ENCODE measurements at regions not wholly inside any gene's neighbourhood (a gene's known extent, or its start where the extent isn't known, plus 50 kb on each side); places are given as distances from the start of the nearest gene placed in this dataset.
"Not testable (repeated sequence)": the region's sequence is repeated elsewhere in the genome, so short reads cannot be mapped to it uniquely, and the experiment has no call there.

- TF ChIP-seq, protein P1, sequence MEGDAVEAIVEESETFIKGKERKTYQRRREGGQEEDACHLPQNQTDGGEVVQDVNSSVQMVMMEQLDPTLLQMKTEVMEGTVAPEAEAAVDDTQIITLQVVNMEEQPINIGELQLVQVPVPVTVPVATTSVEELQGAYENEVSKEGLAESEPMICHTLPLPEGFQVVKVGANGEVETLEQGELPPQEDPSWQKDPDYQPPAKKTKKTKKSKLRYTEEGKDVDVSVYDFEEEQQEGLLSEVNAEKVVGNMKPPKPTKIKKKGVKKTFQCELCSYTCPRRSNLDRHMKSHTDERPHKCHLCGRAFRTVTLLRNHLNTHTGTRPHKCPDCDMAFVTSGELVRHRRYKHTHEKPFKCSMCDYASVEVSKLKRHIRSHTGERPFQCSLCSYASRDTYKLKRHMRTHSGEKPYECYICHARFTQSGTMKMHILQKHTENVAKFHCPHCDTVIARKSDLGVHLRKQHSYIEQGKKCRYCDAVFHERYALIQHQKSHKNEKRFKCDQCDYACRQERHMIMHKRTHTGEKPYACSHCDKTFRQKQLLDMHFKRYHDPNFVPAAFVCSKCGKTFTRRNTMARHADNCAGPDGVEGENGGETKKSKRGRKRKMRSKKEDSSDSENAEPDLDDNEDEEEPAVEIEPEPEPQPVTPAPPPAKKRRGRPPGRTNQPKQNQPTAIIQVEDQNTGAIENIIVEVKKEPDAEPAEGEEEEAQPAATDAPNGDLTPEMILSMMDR (IDR thresholded peaks at IDR 0.05), result not testable (repeated sequence)
- not testable (repeated sequence) for TF ChIP-seq ZFX (IDR thresholded peaks at IDR 0.05; ENCODE audit: borderline replicate concordance)
Observed at GRCh38 chr1:73183581-73183980, 901.2 kb upstream of the NEGR1 start.

Measured in 22Rv1 (cell line).